ENCODE measurements at regions not wholly inside any gene's neighbourhood (a gene's known extent, or its start where the extent isn't known, plus 50 kb on each side); places are given as distances from the start of the nearest gene placed in this dataset.

GRCh38 chr9:129419382-129419899, 201.5 kb downstream of the C9orf50 start:
- no peak for DNase-seq (ENCODE audit: low read depth, low spot score)
- peaks cover 30% of the 10 kb centered on the region for H3K4me1 ChIP-seq (ENCODE audit: insufficient read depth, insufficient read length)
- TF ChIP-seq YY1 (IDR thresholded peaks at IDR 0.05; ENCODE audit: insufficient read depth, insufficient read length) (no peak), SUZ12 (IDR thresholded peaks at IDR 0.05; ENCODE audit: extremely low read depth, insufficient read depth, insufficient read length) (no peak), ZNF274 (IDR thresholded peaks at IDR 0.05; ENCODE audit: low read depth, low read length) (no peak)

GRCh38 chr9:129418451-129418850, 202.4 kb downstream of the C9orf50 start:
- Histone ChIP-seq H3K4me3 (ENCODE audit: insufficient read length, low read depth) (no peak overlapping the region), H3K9ac (ENCODE audit: insufficient read length, low read depth) (no peak overlapping the region), H3K27me3 (ENCODE audit: insufficient read depth, insufficient read length) (peaks cover 3% of the 10 kb centered on the region), H3K4me1 (ENCODE audit: insufficient read depth, insufficient read length) (peaks cover 35% of the 10 kb centered on the region), H3K9me3 (ENCODE audit: insufficient read depth, low read length) (no peaks in the 10 kb centered on the region), H3K36me3 (ENCODE audit: insufficient read depth, insufficient read length, low read length) (no peaks in the 10 kb centered on the region)
- TF ChIP-seq ZNF274 (IDR thresholded peaks at IDR 0.05; ENCODE audit: low read depth, low read length): no peak
- no peak for TF ChIP-seq SUZ12 (IDR thresholded peaks at IDR 0.05; ENCODE audit: extremely low read depth, insufficient read depth, insufficient read length)
- no peak for TF ChIP-seq YY1 (IDR thresholded peaks at IDR 0.05; ENCODE audit: insufficient read depth, insufficient read length)
- no peak for DNase-seq (ENCODE audit: low read depth, low spot score)

More at GRCh38 chr9:129419382-129419899, 201.5 kb downstream of the C9orf50 start:
- H3K9ac ChIP-seq (ENCODE audit: insufficient read length, low read depth): no peak overlapping the region
- H3K36me3 ChIP-seq (ENCODE audit: insufficient read depth, insufficient read length, low read length): no peaks in the 10 kb centered on the region
- H3K27me3 ChIP-seq (ENCODE audit: insufficient read depth, insufficient read length): peaks cover 3% of the 10 kb centered on the region
- no peaks in the 10 kb centered on the region for H3K9me3 ChIP-seq (ENCODE audit: insufficient read depth, low read length)
- H3K4me3 ChIP-seq (ENCODE audit: insufficient read length, low read depth): no peak overlapping the region

DNA sequence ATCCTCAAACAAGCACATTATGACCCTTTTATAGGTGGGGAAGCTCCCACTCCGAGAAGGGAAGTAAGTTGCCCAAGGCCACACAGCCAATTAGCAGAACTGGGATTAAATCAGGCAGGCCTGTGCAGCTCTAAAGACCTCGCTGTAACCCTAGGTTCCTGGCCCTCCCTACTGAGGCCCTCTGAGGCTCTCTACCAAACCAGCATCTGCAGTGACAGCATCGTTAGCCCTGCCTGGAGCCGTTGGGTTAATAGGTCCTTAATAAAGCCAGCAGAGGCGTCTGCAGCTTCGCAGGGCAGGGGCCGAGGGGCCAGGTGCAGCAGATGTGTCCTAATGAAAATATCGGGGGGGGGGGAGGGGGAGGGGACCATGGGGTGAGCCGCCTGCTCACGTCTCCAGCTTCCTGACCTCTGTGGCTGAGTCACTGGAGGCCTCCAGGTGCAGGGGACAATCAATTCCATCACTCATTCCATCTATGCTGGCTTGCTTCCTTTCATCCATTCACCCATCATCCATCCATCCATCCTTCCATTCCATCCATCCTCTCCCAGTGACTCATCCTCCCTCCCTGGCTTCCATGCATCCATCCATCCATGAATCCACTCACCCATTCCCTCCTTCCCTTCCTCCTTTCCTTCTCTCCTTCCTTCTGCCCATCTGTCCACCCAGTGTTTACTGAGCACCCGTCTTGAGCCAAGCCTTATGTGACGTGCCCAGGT, 203.9 kb downstream of the C9orf50 start:
- Histone ChIP-seq H3K4me1 (ENCODE audit: insufficient read depth, insufficient read length) (peaks cover 32% of the 10 kb centered on the region), H3K4me3 (ENCODE audit: insufficient read length, low read depth) (no peak overlapping the region), H3K9me3 (ENCODE audit: insufficient read depth, low read length) (no peaks in the 10 kb centered on the region), H3K27me3 (ENCODE audit: insufficient read depth, insufficient read length) (peaks cover 3% of the 10 kb centered on the region), H3K36me3 (ENCODE audit: insufficient read depth, insufficient read length, low read length) (no peaks in the 10 kb centered on the region), H3K9ac (ENCODE audit: insufficient read length, low read depth) (no peak overlapping the region)
- DNase-seq (ENCODE audit: low read depth, low spot score): no peak
- no peak for TF ChIP-seq YY1 (IDR thresholded peaks at IDR 0.05; ENCODE audit: insufficient read depth, insufficient read length)
- TF ChIP-seq ZNF274 (IDR thresholded peaks at IDR 0.05; ENCODE audit: low read depth, low read length): no peak
- no peak for TF ChIP-seq SUZ12 (IDR thresholded peaks at IDR 0.05; ENCODE audit: extremely low read depth, insufficient read depth, insufficient read length)

GRCh38 chr9:129415942-129416651, 204.8 kb downstream of the C9orf50 start:
- peak overlapping the region; percentile 37 for H3K9ac ChIP-seq (ENCODE audit: insufficient read length, low read depth)
- DNase-seq (ENCODE audit: low read depth, low spot score): no peak

GRCh38 chr9:129414993-129415941, 205.6 kb downstream of the C9orf50 start:
- peaks cover 5% of the 10 kb centered on the region; the same call in 1 of the 2 replicates for H3K9me3 ChIP-seq (ENCODE audit: insufficient read depth, low read length)
- TF ChIP-seq SUZ12 (IDR thresholded peaks at IDR 0.05; ENCODE audit: extremely low read depth, insufficient read depth, insufficient read length) (no peak), YY1 (IDR thresholded peaks at IDR 0.05; ENCODE audit: insufficient read depth, insufficient read length) (no peak), ZNF274 (IDR thresholded peaks at IDR 0.05; ENCODE audit: low read depth, low read length) (no peak)
- no peaks in the 10 kb centered on the region for H3K36me3 ChIP-seq (ENCODE audit: insufficient read depth, insufficient read length, low read length)
- DNase-seq (ENCODE audit: low read depth, low spot score): no peak
- peaks cover 24% of the 10 kb centered on the region for H3K4me1 ChIP-seq (ENCODE audit: insufficient read depth, insufficient read length)
- no peak overlapping the region for H3K4me3 ChIP-seq (ENCODE audit: insufficient read length, low read depth)
- peak overlapping the region; percentile 99 for H3K9ac ChIP-seq (ENCODE audit: insufficient read length, low read depth)
- H3K27me3 ChIP-seq (ENCODE audit: insufficient read depth, insufficient read length): peaks cover 3% of the 10 kb centered on the region

More at GRCh38 chr9:129415942-129416651, 204.8 kb downstream of the C9orf50 start:
- peaks cover 3% of the 10 kb centered on the region for H3K27me3 ChIP-seq (ENCODE audit: insufficient read depth, insufficient read length)
- no peaks in the 10 kb centered on the region for H3K36me3 ChIP-seq (ENCODE audit: insufficient read depth, insufficient read length, low read length)
- H3K4me3 ChIP-seq (ENCODE audit: insufficient read length, low read depth): no peak overlapping the region
- H3K4me1 ChIP-seq (ENCODE audit: insufficient read depth, insufficient read length): peaks cover 25% of the 10 kb centered on the region
- H3K9me3 ChIP-seq (ENCODE audit: insufficient read depth, low read length): no peaks in the 10 kb centered on the region
- TF ChIP-seq YY1 (IDR thresholded peaks at IDR 0.05; ENCODE audit: insufficient read depth, insufficient read length) (no peak), ZNF274 (IDR thresholded peaks at IDR 0.05; ENCODE audit: low read depth, low read length) (no peak), SUZ12 (IDR thresholded peaks at IDR 0.05; ENCODE audit: extremely low read depth, insufficient read depth, insufficient read length) (no peak)

DNA sequence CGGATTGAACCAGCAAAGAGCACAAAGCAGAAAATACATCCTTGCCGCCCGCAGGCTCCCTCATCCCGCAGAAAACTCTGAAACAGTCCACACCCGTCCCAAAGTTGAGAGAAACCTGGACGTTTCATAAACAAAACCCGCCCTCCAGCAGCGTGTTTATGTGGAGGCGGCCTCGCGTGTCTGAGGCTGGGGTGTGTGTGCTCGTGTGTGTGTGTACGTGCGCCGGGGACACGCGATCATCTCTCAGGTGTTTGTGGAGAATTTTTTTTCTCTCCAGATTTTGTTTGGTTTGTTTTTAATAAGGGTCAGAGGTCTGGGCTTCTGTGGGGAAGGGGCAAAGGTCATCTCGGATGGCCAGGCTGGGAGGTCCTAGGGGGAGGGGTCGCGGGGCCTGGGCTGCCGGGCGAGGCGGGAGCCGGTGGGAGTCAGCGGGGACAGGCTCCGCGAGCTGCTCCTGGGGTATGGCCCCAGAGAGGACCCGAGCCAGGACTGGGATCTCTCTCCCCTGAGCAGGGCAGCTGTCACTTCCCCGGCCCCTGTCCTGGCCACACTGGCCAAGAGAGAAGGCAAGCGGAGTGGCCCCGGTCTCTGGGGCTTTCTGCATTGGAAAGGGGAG, 206.4 kb downstream of the C9orf50 start:
- no peak for DNase-seq (ENCODE audit: low read depth, low spot score)
- TF ChIP-seq YY1 (IDR thresholded peaks at IDR 0.05; ENCODE audit: insufficient read depth, insufficient read length): no peak
- no peak for TF ChIP-seq SUZ12 (IDR thresholded peaks at IDR 0.05; ENCODE audit: extremely low read depth, insufficient read depth, insufficient read length)
- no peak for TF ChIP-seq ZNF274 (IDR thresholded peaks at IDR 0.05; ENCODE audit: low read depth, low read length)
- peak overlapping the region; percentile 99 for H3K9ac ChIP-seq (ENCODE audit: insufficient read length, low read depth)
- H3K36me3 ChIP-seq (ENCODE audit: insufficient read depth, insufficient read length, low read length): no peaks in the 10 kb centered on the region
- peaks cover 3% of the 10 kb centered on the region for H3K27me3 ChIP-seq (ENCODE audit: insufficient read depth, insufficient read length)
- H3K9me3 ChIP-seq (ENCODE audit: insufficient read depth, low read length): peaks cover 8% of the 10 kb centered on the region; the same call in 1 of the 2 replicates
- H3K4me1 ChIP-seq (ENCODE audit: insufficient read depth, insufficient read length): peaks cover 24% of the 10 kb centered on the region
- H3K4me3 ChIP-seq (ENCODE audit: insufficient read length, low read depth): peak overlapping the region; percentile 73
